Activated CD8-positive, alpha-beta T cell treated with anti-CD3 and anti-CD28 coated beads for 36 hours (primary cell): ENCODE measurements at regions not wholly inside any gene's neighbourhood (a gene's known extent, or its start where the extent isn't known, plus 50 kb on each side); places are given as distances from the start of the nearest gene placed in this dataset.
"Not testable (repeated sequence)": the region's sequence is repeated elsewhere in the genome, so short reads cannot be mapped to it uniquely, and the experiment has no call there.

Experiments used
- ATAC-seq: fragments of 200-7000 bp; cut with Tn5 transposase; one replicate; pipeline ENCODE4 v1.10.0; 2021; ENCODE audit warnings: mild to moderate bottlenecking, moderate library complexity
- CTCF ChIA-PET: fragments of 350-600 bp; sonication (Branson Sonifier 250); formaldehyde crosslinking; loops from one replicate; lab custom pipeline; 2021; ENCODE audit warnings: antibody characterized with exemption; lab: Charles Lee
- POLR2A ChIA-PET: fragments of 350-600 bp; sonication (Branson Sonifier 250); formaldehyde crosslinking; loops from one replicate; lab custom pipeline; 2021; ENCODE audit warnings: antibody characterized with exemption; lab: Charles Lee
- DNase-seq: peaks from one replicate; pipeline ENCODE4 v3.0.0-alpha.2; 2020
- H3K27ac Mint-ChIP-seq: one replicate; pipeline ENCODE4 v1.8.0; 2021; ENCODE audit warnings: mild to moderate bottlenecking, mixed read lengths
- H3K27me3 Mint-ChIP-seq: one replicate; pipeline ENCODE4 v1.8.0; 2021; ENCODE audit warnings: mixed read lengths
- H3K36me3 Mint-ChIP-seq: one replicate; pipeline ENCODE4 v1.8.0; 2021; ENCODE audit warnings: low read depth, mixed read lengths
- H3K4me1 Mint-ChIP-seq: one replicate; pipeline ENCODE4 v1.8.0; 2021; ENCODE audit warnings: low read depth, mixed read lengths
- H3K4me3 Mint-ChIP-seq: one replicate; pipeline ENCODE4 v1.8.0; 2021; ENCODE audit warnings: mild to moderate bottlenecking, moderate library complexity, mixed read lengths
- H3K9me3 Mint-ChIP-seq: one replicate; pipeline ENCODE4 v1.8.0; 2021; ENCODE audit warnings: mixed read lengths
- CTCF ChIP-seq: fragments of 200-600 bp; IDR thresholded peaks from one replicate; pipeline ENCODE4 v1.8.0; 2022; ENCODE audit warnings: antibody characterized with exemption, mild to moderate bottlenecking
- intact Hi-C: fragments of 100-400 bp; cut with micrococcal nuclease; formaldehyde crosslinking; loops from one replicate; pipeline ENCODE4 v1.10.0; 2022

GRCh38 chr3:139113993-139114375 lies 69.3 kb upstream of the PRR23C start:
- TF ChIP-seq CTCF: no peak
- intact Hi-C loops: loop anchor here (2.0 kb wide), 1 partner anchor 215 kb away; no protein-coding TSS in a partner anchor
- H3K4me3 Mint-ChIP-seq: no peak overlapping the region
- ChIA-PET CTCF (interaction anchor here (1.3 to 5.0 kb wide), 3 partner anchors 172 to 216 kb away, joined by 3 to 53 read pairs (median 4); no protein-coding TSS in a partner anchor), POLR2A (no interaction called here)
- no peaks in the 10 kb centered on the region for H3K9me3 Mint-ChIP-seq
- no peaks in the 10 kb centered on the region for H3K36me3 Mint-ChIP-seq
- peaks cover 14% of the 10 kb centered on the region for H3K27me3 Mint-ChIP-seq
- H3K27ac Mint-ChIP-seq: no peak overlapping the region
- peaks cover 2% of the 10 kb centered on the region for H3K4me1 Mint-ChIP-seq
- ATAC-seq: no peak
- no peak for DNase-seq

DNA sequence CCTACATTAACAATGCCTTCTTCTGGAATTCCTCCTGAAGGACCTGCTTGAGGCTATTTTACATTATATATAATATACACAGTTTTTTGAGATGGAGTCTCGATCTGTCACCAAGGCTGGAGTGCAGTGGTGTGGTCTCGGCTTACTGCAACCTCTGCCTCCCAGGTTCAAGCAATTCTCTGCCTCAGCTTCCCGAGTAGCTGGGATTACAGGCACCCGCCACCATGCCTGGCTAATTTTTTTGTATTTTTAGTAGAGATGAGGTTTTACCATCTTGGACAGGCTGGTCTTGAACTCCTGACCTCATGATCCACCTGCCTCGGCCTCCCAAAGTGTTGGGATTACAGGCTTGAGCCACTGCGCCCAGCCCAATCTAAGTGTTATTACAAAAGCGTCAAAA lies 71.9 kb upstream of the PRR23C start:
- POLR2A ChIA-PET: interaction anchor here (0.7 kb wide), 1 partner anchor 267 kb away, joined by 3 read pairs; no protein-coding TSS in a partner anchor
- H3K4me3 Mint-ChIP-seq, H3K36me3 Mint-ChIP-seq, H3K4me1 Mint-ChIP-seq, intact Hi-C loops, H3K27ac Mint-ChIP-seq, H3K9me3 Mint-ChIP-seq, CTCF ChIA-PET, DNase-seq: not testable (repeated sequence)
- H3K27me3 Mint-ChIP-seq: peaks cover 10% of the 10 kb centered on the region
- ATAC-seq: peak; percentile 22

DNA sequence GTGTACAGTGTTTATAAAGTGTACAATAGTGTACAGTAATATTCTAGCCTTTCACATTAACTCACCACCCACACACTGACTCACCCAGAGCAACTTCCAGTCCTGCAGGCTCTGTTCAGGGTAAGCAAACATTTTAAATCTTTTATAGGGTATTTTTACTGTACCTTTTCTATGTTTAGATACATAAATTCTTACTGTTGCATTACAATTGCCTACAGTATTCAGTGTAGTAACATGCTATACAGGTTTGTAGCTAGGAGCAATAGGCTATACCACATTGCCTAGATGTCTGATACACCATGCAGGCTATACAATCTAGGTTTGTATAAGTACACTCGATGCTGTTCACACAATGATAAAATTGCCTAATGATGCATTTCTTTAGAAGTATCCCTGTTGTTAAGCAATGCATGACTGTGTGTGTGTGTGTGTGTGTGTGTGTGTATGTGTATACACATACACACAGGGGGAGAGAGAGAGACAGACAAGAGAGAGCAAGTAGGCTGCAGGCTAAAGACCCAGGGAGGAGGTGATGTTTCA lies 72.5 kb upstream of the PRR23C start:
- H3K9me3 Mint-ChIP-seq: no peaks in the 10 kb centered on the region
- CTCF ChIA-PET: no interaction called here
- intact Hi-C loops: no loop called here
- ATAC-seq (peak; percentile 47), DNase-seq (peak; percentile 62)
- TF ChIP-seq CTCF: no peak
- H3K27me3 Mint-ChIP-seq: peaks cover 5% of the 10 kb centered on the region
- H3K36me3 Mint-ChIP-seq: no peaks in the 10 kb centered on the region
- no peak overlapping the region for H3K4me3 Mint-ChIP-seq
- POLR2A ChIA-PET: no interaction called here
- H3K27ac Mint-ChIP-seq: no peak overlapping the region
- no peaks in the 10 kb centered on the region for H3K4me1 Mint-ChIP-seq

DNA sequence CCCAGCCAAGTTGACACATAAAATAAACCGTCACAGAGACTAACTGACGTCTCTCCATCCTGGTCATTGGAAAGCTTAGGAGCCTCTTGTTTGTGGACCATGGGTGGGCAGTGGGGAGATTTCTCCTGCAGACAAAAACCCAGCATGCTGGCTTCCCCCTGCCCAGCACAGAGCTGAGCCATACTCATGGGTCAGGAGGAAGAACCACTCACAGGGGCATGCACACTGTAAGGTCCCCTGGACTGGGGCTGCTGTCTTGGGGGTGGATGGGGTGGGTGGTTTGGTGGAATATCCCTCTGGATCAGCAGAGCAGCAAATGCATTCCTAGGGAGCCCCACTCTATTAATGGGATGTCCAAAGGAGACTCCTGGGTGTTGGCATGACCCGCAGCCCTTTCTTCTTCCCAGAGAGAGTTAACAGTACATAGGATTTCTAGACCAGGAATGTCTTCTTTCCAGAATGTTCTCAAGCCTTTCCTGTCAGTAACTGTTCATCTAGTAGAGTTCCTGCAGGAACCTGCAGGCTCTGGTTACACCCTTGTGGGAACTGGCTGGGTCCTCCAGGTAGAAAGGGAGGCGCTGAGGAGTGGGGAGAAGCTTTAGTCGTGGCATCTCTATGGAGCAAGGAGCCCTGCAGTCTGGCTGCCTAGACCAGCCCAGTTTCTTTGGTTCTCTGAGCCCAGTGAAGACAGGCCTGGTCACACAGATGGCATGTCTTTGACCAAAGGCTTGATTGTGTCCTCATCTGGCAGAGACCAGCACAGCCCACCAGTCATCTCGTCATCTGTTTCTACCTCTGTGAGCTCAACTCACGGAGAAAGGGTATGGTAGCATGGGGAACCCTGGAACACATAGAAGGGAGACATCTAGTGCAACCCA lies 73.4 kb upstream of the PRR23C start:
- Mint-ChIP-seq H3K27ac (no peak overlapping the region), H3K27me3 (peaks cover 5% of the 10 kb centered on the region), H3K4me3 (no peak overlapping the region), H3K9me3 (no peaks in the 10 kb centered on the region), H3K36me3 (no peaks in the 10 kb centered on the region), H3K4me1 (no peaks in the 10 kb centered on the region)
- DNase-seq: no peak
- intact Hi-C loops: no loop called here
- CTCF ChIA-PET: interaction anchor here (0.6 kb wide), 1 partner anchor 182 kb away, joined by 3 read pairs; no protein-coding TSS in a partner anchor
- no peak for ATAC-seq
- POLR2A ChIA-PET: no interaction called here
- no peak for TF ChIP-seq CTCF

DNA sequence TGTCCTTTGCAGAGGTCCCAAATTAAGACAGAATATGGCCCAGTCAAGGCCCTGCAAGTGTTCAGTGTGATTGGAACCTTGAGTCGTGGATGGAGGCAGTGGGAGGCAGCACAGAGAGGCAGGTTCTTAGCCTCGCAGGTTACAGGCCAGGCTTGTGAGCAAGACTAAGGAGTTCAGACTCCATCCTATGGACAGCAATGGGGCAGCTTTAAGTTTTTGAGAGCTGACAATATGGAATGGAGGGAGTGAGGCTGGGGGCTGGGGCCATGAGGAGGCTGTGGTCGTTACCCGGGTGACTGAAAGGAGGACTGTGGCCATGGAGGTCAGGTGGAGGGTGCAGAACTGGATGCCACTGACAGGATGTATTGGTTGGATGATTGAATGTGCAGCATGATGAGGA lies 74.1 kb upstream of the PRR23C start:
- H3K9me3 Mint-ChIP-seq: no peaks in the 10 kb centered on the region
- peaks cover 2% of the 10 kb centered on the region for H3K27me3 Mint-ChIP-seq
- intact Hi-C loops: no loop called here
- no peaks in the 10 kb centered on the region for H3K4me1 Mint-ChIP-seq
- no peak for ATAC-seq
- no peak for TF ChIP-seq CTCF
- no peaks in the 10 kb centered on the region for H3K36me3 Mint-ChIP-seq
- H3K27ac Mint-ChIP-seq: no peak overlapping the region
- ChIA-PET POLR2A (no interaction called here), CTCF (no interaction called here)
- no peak overlapping the region for H3K4me3 Mint-ChIP-seq
- DNase-seq: no peak
